Prostate gland (tissue), 2 donors: ENCODE measurements at regions not wholly inside any gene's neighbourhood (a gene's known extent, or its start where the extent isn't known, plus 50 kb on each side); places are given as distances from the start of the nearest gene placed in this dataset.
A peak's percentile ranks its signal among the peaks of the same experiment; 100 is the strongest.

ENCODE experiments used
- POLR2A ChIP-seq: fragments of 450-650 bp; IDR thresholded peaks from one replicate; pipeline ENCODE4 v1.6.1; 2016; ENCODE audit warnings: antibody characterized with exemption, mild to moderate bottlenecking
- TF ChIP-seq, protein P1 (sequence below), 4 experiments: fragments of 200-600 bp in 2 of 4; fragments of 450-650 bp in 2 of 4; sonication (generic) in 2 of 4; IDR thresholded peaks; 1 replicate in 3 of 4; 2 replicates in 1 of 4; pipeline ENCODE4 v1.5.1; 2016 to 2019; ENCODE audit warnings: antibody characterized with exemption in 4 of 4, mild to moderate bottlenecking in 2 of 4, moderate library complexity in 2 of 4

GRCh38 chr6:26196846-26197635, 109.8 kb downstream of the HFE start:
- TF ChIP-seq, protein P1, sequence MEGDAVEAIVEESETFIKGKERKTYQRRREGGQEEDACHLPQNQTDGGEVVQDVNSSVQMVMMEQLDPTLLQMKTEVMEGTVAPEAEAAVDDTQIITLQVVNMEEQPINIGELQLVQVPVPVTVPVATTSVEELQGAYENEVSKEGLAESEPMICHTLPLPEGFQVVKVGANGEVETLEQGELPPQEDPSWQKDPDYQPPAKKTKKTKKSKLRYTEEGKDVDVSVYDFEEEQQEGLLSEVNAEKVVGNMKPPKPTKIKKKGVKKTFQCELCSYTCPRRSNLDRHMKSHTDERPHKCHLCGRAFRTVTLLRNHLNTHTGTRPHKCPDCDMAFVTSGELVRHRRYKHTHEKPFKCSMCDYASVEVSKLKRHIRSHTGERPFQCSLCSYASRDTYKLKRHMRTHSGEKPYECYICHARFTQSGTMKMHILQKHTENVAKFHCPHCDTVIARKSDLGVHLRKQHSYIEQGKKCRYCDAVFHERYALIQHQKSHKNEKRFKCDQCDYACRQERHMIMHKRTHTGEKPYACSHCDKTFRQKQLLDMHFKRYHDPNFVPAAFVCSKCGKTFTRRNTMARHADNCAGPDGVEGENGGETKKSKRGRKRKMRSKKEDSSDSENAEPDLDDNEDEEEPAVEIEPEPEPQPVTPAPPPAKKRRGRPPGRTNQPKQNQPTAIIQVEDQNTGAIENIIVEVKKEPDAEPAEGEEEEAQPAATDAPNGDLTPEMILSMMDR (IDR thresholded peaks at IDR 0.05) = peak in 1 of 4 experiments; percentile 5
- TF ChIP-seq POLR2A = peak; percentile 77
